ENCODE measurements at regions not wholly inside any gene's neighbourhood (a gene's known extent, or its start where the extent isn't known, plus 50 kb on each side); places are given as distances from the start of the nearest gene placed in this dataset.

DNA sequence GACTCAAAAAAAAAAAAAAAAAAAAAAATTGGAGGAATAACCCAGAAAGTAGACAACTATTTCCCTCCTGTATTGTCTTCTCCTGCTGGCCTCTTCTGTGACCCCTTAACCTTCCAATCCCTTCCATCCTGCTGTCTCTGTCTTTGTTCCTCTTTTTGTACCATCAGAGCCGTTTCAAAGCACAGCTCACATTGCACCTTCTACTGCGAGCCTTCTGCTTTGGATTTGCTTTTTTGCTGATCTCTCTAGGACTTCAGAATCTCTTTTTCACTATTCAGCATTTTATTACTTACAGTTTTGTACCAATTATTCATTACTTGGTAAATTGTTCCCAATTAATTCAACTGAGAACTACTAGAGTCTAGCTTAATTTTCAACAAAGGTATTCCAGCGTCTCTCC, 284.0 kb upstream of the TBL1XR1 start:
- TF ChIP-seq EZH2 (optimal IDR thresholded peaks at IDR 0.05; ENCODE audit: low read depth, low read length) = no peak
- TF ChIP-seq, protein P1, sequence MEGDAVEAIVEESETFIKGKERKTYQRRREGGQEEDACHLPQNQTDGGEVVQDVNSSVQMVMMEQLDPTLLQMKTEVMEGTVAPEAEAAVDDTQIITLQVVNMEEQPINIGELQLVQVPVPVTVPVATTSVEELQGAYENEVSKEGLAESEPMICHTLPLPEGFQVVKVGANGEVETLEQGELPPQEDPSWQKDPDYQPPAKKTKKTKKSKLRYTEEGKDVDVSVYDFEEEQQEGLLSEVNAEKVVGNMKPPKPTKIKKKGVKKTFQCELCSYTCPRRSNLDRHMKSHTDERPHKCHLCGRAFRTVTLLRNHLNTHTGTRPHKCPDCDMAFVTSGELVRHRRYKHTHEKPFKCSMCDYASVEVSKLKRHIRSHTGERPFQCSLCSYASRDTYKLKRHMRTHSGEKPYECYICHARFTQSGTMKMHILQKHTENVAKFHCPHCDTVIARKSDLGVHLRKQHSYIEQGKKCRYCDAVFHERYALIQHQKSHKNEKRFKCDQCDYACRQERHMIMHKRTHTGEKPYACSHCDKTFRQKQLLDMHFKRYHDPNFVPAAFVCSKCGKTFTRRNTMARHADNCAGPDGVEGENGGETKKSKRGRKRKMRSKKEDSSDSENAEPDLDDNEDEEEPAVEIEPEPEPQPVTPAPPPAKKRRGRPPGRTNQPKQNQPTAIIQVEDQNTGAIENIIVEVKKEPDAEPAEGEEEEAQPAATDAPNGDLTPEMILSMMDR (IDR thresholded peaks at IDR 0.05; ENCODE audit: low read length) = no peak

Measured in MM.1S (cell line).